GM12891 (cell line): ENCODE measurements at regions not wholly inside any gene's neighbourhood (a gene's known extent, or its start where the extent isn't known, plus 50 kb on each side); places are given as distances from the start of the nearest gene placed in this dataset.

Experiments used
- DNase-seq: peaks from one replicate; pipeline ENCODE4 v3.0.0; 2011; ENCODE audit warnings: low spot score; ENCODE audit not compliant: insufficient read length
- FAIRE-seq: peaks from 2 replicates; lab custom pipeline; 2011; peaks lifted over from hg19 to GRCh38; lab: Jason Lieb, UNC
- PAX5 ChIP-seq: IDR thresholded peaks from 2 replicates; pipeline ENCODE4 v1.6.1; 2011; ENCODE audit warnings: low read length, moderate library complexity, mild to moderate bottlenecking; ENCODE audit not compliant: insufficient read depth, severe bottlenecking
- POLR2A ChIP-seq: IDR thresholded peaks from 2 replicates; pipeline ENCODE4 v1.6.1; 2011; ENCODE audit warnings: low read depth, low read length, control low read depth
- POLR2AphosphoS5 ChIP-seq: IDR thresholded peaks from 2 replicates; pipeline ENCODE4 v1.6.1; 2011; ENCODE audit warnings: low read depth, low read length, control low read depth
- POU2F2 ChIP-seq: IDR thresholded peaks from 2 replicates; pipeline ENCODE4 v1.6.1; 2011; ENCODE audit warnings: low read depth, mild to moderate bottlenecking, control low read depth, low read length, moderate library complexity
- SPI1 ChIP-seq: IDR thresholded peaks from 2 replicates; pipeline ENCODE4 v1.6.1; 2011; ENCODE audit warnings: low read depth, low read length, control low read depth
- TAF1 ChIP-seq: IDR thresholded peaks from 2 replicates; pipeline ENCODE4 v1.6.1; 2011; ENCODE audit warnings: low read depth, low read length, control low read depth

GRCh38 chr6:92779746-92780145, 639.6 kb downstream of the EPHA7 start:
- FAIRE-seq = no peak
- TF ChIP-seq POLR2A = no peak
- no peak for TF ChIP-seq SPI1
- DNase-seq = no peak

DNA sequence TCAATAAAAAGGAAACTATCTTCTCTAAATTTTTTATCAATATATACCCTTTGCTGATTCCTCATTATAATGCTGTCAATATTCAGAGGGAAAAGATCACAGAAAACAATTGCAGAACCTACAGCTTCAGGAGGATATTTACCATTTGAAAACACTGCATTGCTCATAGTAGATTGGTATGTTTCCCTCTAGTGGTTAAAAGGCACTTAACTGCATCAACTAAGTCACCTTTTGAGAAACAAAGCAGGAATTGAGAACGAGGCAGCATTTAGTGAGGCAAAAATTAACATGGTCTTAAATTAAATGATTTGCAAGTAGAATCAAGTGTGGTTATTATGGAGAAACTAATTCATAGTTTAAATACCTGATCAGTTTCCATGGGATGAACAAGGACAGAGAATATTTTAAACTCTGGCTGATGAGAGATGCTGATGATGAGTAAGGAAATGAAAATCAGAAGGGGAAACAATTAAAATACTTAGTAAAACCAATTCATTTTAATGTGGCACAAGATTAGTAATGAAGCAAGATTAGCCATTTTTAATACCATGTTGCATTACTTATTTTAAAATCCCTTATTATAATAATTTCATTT, 642.1 kb downstream of the EPHA7 start:
- DNase-seq = no peak
- TF ChIP-seq POLR2AphosphoS5 (no peak), PAX5 (no peak), SPI1 (no peak), POU2F2 (no peak), POLR2A (no peak), TAF1 (no peak)
- no peak for FAIRE-seq

GRCh38 chr6:92770540-92770939, 648.8 kb downstream of the EPHA7 start:
- DNase-seq = no peak
- no peak for FAIRE-seq

DNA sequence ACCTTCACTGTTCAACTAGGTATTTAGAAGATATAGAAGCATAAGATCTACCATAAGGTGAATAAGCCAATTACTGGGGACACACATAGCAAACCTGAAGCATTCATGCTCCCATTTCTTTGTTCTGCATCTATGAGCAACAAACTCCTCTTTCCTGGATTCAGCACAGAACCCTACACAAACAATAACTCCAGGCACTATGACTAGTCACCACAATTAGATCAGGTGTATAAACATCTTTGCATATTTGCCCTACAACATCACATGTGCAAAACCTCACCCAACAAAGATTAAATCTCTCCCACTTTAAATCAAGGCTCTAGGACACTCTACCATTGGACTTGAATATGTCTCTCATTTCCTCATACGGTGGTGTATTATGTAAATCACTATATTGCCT, 652.3 kb downstream of the EPHA7 start:
- DNase-seq (no peak), FAIRE-seq (no peak)
- TF ChIP-seq POLR2A (no peak), POU2F2 (no peak), SPI1 (no peak), PAX5 (no peak)

More at GRCh38 chr6:92770540-92770939, 648.8 kb downstream of the EPHA7 start:
- no peak for TF ChIP-seq POLR2AphosphoS5
- TF ChIP-seq SPI1 = no peak
- no peak for TF ChIP-seq POLR2A

- no peak for FAIRE-seq
- no peak for DNase-seq
- no peak for TF ChIP-seq PAX5
- TF ChIP-seq POLR2AphosphoS5 = no peak
- TF ChIP-seq SPI1 = no peak
- no peak for TF ChIP-seq POLR2A
- TF ChIP-seq TAF1 = no peak
- no peak for TF ChIP-seq POU2F2
These were observed 655.7 kb downstream of the EPHA7 start for GRCh38 chr6:92763680-92764079.

DNA sequence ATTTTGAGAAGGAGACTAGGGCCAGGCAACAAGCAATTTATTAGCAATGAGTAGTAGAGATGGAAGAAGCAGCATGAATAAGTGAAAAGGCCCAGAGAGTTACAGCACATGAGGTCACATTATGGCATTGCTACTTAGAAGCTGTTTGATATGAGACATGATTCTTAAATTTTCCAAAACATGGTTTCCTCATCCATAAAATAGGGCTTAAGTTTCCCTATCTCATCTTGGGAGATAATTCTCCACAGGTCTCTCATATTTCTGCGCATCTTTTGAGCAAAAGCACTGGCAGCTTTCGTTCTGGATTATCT, 656.1 kb downstream of the EPHA7 start:
- DNase-seq (no peak), FAIRE-seq (no peak)
- TF ChIP-seq TAF1 (no peak), POLR2AphosphoS5 (no peak), PAX5 (no peak), POU2F2 (no peak), SPI1 (no peak), POLR2A (no peak)

DNA sequence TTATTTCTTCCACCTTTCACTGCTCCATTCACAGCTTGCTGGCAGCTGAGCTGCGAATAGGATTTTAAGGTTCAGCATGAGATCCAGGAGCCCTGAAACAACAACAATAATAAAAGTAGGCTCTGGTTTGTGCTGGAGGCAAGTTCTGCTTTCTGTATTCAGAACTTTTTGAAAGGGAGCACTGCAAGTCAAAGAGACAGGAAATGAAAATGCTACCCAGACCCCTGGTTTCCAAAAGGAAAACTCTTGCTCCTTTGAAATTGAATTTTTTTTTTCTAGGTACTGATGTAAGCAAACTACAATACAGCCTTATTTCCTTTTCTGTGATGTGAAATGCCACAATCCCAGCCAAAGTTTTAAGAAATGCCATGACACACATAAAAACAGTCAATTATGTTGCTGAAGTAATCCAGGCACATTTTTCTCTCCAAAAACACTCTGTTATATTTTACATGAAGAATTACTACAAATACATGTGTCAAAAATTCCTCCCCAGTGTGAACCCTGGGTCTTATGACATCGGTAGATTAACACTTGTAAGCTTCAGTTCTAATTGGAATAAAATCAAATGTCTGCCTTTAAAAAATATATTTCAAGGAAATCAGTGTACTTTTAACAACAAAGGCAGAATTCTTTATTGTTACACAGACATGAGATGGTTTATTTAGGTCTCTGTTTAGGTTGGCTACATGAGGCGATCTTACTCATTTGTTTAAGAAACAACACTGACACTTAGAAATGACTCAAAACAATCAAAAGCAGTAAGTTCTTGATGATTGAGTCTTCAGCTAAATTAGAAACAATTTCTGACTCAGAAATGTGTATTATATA, 656.7 kb downstream of the EPHA7 start:
- DNase-seq (no peak), FAIRE-seq (no peak)
- TF ChIP-seq PAX5 (no peak), POU2F2 (no peak), POLR2AphosphoS5 (no peak), TAF1 (no peak), POLR2A (no peak), SPI1 (no peak)

DNA sequence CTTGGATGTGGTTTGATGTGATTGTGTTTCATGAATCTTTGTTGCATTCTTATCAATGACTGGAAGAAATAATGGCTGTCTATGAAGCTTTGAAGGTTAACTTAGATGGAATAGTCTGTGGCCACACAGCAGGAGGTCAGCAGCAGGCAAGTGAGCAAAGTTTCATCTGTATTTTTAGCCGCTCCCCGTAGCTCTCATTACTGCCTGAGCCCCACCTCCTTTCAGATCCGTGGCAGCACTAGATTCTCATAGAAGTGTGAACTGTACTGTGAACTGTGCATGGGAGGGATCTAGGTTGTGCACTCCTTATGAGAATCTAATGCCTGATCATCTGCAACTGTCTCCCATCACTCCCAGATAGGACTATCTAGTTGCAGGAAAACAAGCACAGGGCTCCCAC, 660.2 kb downstream of the EPHA7 start:
- TF ChIP-seq SPI1 = no peak
- no peak for TF ChIP-seq POLR2AphosphoS5
- TF ChIP-seq POLR2A = no peak
- FAIRE-seq = no peak
- no peak for DNase-seq

DNA sequence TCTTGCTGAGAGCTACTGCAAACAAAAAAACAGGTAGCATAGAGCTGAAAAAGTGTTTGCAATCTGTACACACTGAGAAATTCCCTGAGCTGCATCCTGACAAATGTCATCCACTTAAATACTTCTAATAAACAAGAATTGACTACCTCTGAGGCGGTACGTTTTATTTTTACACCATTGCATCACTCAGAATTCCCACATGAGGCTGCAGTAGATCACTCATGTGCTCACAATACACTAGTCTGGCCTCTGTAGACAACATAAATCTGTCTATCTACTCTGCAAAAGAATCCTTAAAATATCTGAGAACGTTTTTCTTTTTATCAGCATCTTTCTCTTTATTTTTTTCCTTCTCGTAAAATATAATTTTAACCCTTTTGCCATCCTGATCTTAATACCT, 661.4 kb downstream of the EPHA7 start:
- DNase-seq = no peak
- FAIRE-seq = no peak

GRCh38 chr6:92756912-92757311, 662.4 kb downstream of the EPHA7 start:
- FAIRE-seq (no peak), DNase-seq (no peak)
- TF ChIP-seq POLR2A (no peak), PAX5 (no peak), TAF1 (no peak), POU2F2 (no peak), SPI1 (no peak), POLR2AphosphoS5 (no peak)

More for the DNA sequence above, 661.4 kb downstream of the EPHA7 start:
- no peak for TF ChIP-seq TAF1
- no peak for TF ChIP-seq POLR2AphosphoS5
- no peak for TF ChIP-seq PAX5
- TF ChIP-seq SPI1 = no peak
- TF ChIP-seq POLR2A = no peak
- TF ChIP-seq POU2F2 = no peak

GRCh38 chr6:92753956-92754355, 665.4 kb downstream of the EPHA7 start:
- FAIRE-seq (no peak), DNase-seq (no peak)
- TF ChIP-seq POLR2A (no peak), TAF1 (no peak), POU2F2 (no peak), SPI1 (no peak), PAX5 (no peak), POLR2AphosphoS5 (no peak)
